Smooth muscle cell (in vitro differentiated cells): ENCODE measurements at regions not wholly inside any gene's neighbourhood (a gene's known extent, or its start where the extent isn't known, plus 50 kb on each side); places are given as distances from the start of the nearest gene placed in this dataset.

Source experiments
- DNase-seq: peaks from one replicate; lab custom pipeline; 2025; ENCODE audit not compliant: unreplicated experiment; lab: John Stamatoyannopoulos, UW
- H2AFZ ChIP-seq: fragments of 200-600 bp; sonication (generic); 2 replicates; pipeline ENCODE4 v1.6.0; 2016; ENCODE audit warnings: antibody characterized with exemption, low read depth, mild to moderate bottlenecking
- H3F3A ChIP-seq: fragments of 200-600 bp; sonication (generic); 2 replicates; pipeline ENCODE4 v1.6.0; 2017; ENCODE audit warnings: antibody characterized with exemption, low read depth
- H3K27ac ChIP-seq: fragments of 200-600 bp; sonication (generic); 2 replicates; pipeline ENCODE4 v1.5.1; 2016; ENCODE audit warnings: low read depth, mild to moderate bottlenecking
- H3K27me3 ChIP-seq: fragments of 200-600 bp; sonication (generic); 2 replicates; pipeline ENCODE4 v1.6.1; 2016; ENCODE audit warnings: low read depth, mild to moderate bottlenecking
- H3K36me3 ChIP-seq: fragments of 200-600 bp; sonication (generic); 2 replicates; pipeline ENCODE4 v1.5.1; 2016; ENCODE audit warnings: low read depth
- H3K4me1 ChIP-seq: fragments of 200-600 bp; sonication (generic); 2 replicates; pipeline ENCODE4 v1.5.1; 2016; ENCODE audit warnings: low read depth
- H3K4me2 ChIP-seq: fragments of 200-600 bp; sonication (generic); 2 replicates; pipeline ENCODE4 v1.6.0; 2016; ENCODE audit warnings: mild to moderate bottlenecking
- H3K4me3 ChIP-seq: fragments of 200-600 bp; sonication (generic); 2 replicates; pipeline ENCODE4 v1.5.1; 2016; ENCODE audit warnings: mild to moderate bottlenecking
- H3K79me2 ChIP-seq: fragments of 200-600 bp; sonication (generic); 2 replicates; pipeline ENCODE4 v1.6.0; 2016; ENCODE audit warnings: low read depth, mild to moderate bottlenecking
- H3K9ac ChIP-seq: fragments of 200-600 bp; sonication (generic); 2 replicates; pipeline ENCODE4 v1.6.0; 2016; ENCODE audit warnings: low read depth
- H3K9me3 ChIP-seq: fragments of 200-600 bp; sonication (generic); replicated peaks from 2 replicates; pipeline ENCODE4 v1.5.1; 2016; ENCODE audit warnings: low read depth
- H4K20me1 ChIP-seq: fragments of 200-600 bp; sonication (generic); 2 replicates; pipeline ENCODE4 v1.6.0; 2016; ENCODE audit warnings: low read depth
- WGBS: methylation state at CpG from one replicate; pipeline ENCODE4 v1.1.7; 2016; ENCODE audit warnings: low lambda C conversion rate; 5-methylcytosine and 5-hydroxymethylcytosine counted together
- TF ChIP-seq, protein P1 (sequence below): fragments of 200-600 bp; sonication (generic); IDR thresholded peaks from 2 replicates; pipeline ENCODE4 v1.5.1; 2017; ENCODE audit warnings: borderline replicate concordance, mild to moderate bottlenecking, antibody characterized with exemption; ENCODE audit not compliant: insufficient read depth, poor library complexity, severe bottlenecking

DNA sequence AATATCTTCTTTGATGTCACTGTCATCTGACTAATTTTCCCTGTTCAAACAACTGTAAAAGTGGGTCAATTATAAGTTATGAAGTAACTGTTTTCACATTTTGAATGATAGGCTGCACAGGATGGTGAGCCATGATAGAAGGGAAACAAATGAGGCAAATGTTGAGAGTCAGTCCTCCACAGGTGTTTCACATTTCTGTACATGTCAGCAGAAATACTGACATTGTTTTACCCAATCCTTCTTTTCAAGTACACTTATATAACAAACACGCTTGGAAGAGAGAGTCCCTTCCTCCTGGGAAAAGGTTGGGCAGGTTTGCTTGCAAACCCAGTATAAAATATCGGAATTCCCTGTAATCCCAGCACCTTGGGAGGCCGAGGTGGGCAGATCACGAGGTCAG is 1251.5 kb downstream of the SLC16A7 start:
- Histone ChIP-seq H2AFZ (no peak overlapping the region), H3K4me3 (no peak overlapping the region), H3K79me2 (no peaks in the 10 kb centered on the region), H4K20me1 (no peaks in the 10 kb centered on the region), H3K27me3 (no peaks in the 10 kb centered on the region), H3K4me2 (no peak overlapping the region), H3K36me3 (no peaks in the 10 kb centered on the region), H3K9me3 (no peaks in the 10 kb centered on the region), H3K27ac (no peak overlapping the region), H3K4me1 (no peaks in the 10 kb centered on the region), H3F3A (no peaks in the 10 kb centered on the region), H3K9ac (no peak overlapping the region)
- 82% methylated on average over 4 of the region's 4 CpGs for WGBS
- no peak for DNase-seq
- TF ChIP-seq, protein P1, sequence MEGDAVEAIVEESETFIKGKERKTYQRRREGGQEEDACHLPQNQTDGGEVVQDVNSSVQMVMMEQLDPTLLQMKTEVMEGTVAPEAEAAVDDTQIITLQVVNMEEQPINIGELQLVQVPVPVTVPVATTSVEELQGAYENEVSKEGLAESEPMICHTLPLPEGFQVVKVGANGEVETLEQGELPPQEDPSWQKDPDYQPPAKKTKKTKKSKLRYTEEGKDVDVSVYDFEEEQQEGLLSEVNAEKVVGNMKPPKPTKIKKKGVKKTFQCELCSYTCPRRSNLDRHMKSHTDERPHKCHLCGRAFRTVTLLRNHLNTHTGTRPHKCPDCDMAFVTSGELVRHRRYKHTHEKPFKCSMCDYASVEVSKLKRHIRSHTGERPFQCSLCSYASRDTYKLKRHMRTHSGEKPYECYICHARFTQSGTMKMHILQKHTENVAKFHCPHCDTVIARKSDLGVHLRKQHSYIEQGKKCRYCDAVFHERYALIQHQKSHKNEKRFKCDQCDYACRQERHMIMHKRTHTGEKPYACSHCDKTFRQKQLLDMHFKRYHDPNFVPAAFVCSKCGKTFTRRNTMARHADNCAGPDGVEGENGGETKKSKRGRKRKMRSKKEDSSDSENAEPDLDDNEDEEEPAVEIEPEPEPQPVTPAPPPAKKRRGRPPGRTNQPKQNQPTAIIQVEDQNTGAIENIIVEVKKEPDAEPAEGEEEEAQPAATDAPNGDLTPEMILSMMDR: no peak

- no peak overlapping the region for H3K4me3 ChIP-seq
- WGBS: 85% methylated on average over 3 of the region's 3 CpGs
- TF ChIP-seq, protein P1: no peak
- H3K4me2 ChIP-seq: no peak overlapping the region
- no peaks in the 10 kb centered on the region for H3K9me3 ChIP-seq
- H3K36me3 ChIP-seq: no peaks in the 10 kb centered on the region
- H3K9ac ChIP-seq: no peak overlapping the region
- DNase-seq: no peak
- H3K27me3 ChIP-seq: no peaks in the 10 kb centered on the region
- H3K27ac ChIP-seq: no peak overlapping the region
- H4K20me1 ChIP-seq: no peaks in the 10 kb centered on the region
- H3K4me1 ChIP-seq: no peaks in the 10 kb centered on the region
- H3F3A ChIP-seq: no peaks in the 10 kb centered on the region
- H2AFZ ChIP-seq: no peak overlapping the region
- H3K79me2 ChIP-seq: no peaks in the 10 kb centered on the region
Measured at GRCh38 chr12:60849723-60850122, 1253.9 kb downstream of the SLC16A7 start.

GRCh38 chr12:60853407-60853806 is 1257.6 kb downstream of the SLC16A7 start:
- H3K4me3 ChIP-seq: no peak overlapping the region
- DNase-seq: no peak
- H4K20me1 ChIP-seq: no peaks in the 10 kb centered on the region
- H3K9ac ChIP-seq: no peak overlapping the region
- no peaks in the 10 kb centered on the region for H3K9me3 ChIP-seq
- no peak overlapping the region for H2AFZ ChIP-seq
- no peaks in the 10 kb centered on the region for H3K36me3 ChIP-seq
- no peak overlapping the region for H3K4me2 ChIP-seq
- TF ChIP-seq, protein P1: no peak
- H3K79me2 ChIP-seq: no peaks in the 10 kb centered on the region
- H3K27ac ChIP-seq: no peak overlapping the region
- WGBS: 74% methylated on average over 2 of the region's 2 CpGs
- no peaks in the 10 kb centered on the region for H3K4me1 ChIP-seq
- H3K27me3 ChIP-seq: no peaks in the 10 kb centered on the region
- no peaks in the 10 kb centered on the region for H3F3A ChIP-seq

GRCh38 chr12:60863421-60863820 is 1267.6 kb downstream of the SLC16A7 start:
- Histone ChIP-seq H3K4me3 (no peak overlapping the region), H3K9me3 (no peaks in the 10 kb centered on the region), H3K27me3 (no peaks in the 10 kb centered on the region), H2AFZ (no peak overlapping the region), H3F3A (no peaks in the 10 kb centered on the region), H3K36me3 (no peaks in the 10 kb centered on the region), H3K4me2 (no peak overlapping the region), H3K27ac (no peak overlapping the region), H3K4me1 (no peaks in the 10 kb centered on the region), H3K79me2 (no peaks in the 10 kb centered on the region), H4K20me1 (no peaks in the 10 kb centered on the region), H3K9ac (no peak overlapping the region)
- WGBS: 100% methylated on average over 1 of the region's 1 CpG
- DNase-seq: no peak
- TF ChIP-seq, protein P1: no peak
